ENCODE measurements at regions not wholly inside any gene's neighbourhood (a gene's known extent, or its start where the extent isn't known, plus 50 kb on each side); places are given as distances from the start of the nearest gene placed in this dataset.

DNA sequence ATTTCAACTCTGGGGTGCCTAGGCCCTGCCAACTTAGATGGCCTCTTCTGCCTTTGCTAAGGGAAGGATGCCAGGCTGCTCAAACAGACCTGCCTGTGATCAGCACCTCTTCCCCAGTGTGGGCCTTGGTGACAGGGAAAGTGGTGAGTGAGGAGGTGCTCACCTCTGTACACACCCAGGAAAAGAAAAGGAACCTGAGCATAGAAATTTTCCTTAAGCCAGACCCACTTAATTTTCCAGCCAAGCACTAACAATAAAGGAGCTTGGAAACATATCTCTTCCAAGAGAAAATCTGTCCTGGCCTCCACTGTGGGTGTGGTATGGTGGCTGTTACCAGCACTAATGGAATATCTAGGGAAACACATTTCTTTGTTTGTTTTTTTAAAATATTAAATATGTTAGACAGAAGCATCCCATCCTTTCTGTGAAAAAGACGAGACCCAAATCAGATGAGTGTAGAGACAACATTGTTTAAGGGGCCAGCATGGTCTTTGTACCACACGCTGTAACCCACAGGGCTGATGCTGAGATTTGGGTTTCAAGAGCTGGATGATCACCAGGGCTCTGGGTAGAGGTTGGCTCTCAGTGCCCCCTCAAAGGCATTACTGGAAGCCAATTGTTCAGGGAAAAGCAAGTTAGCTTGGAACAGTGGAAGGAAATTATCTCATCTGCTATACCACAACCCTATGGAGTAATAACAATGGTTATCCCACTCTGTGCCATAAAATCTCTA is 472.2 kb downstream of the INSC start:
- 69 to 71% methylated on average over 2 of the region's 2 CpGs for WGBS, 2 donors
- Histone ChIP-seq H3K27ac (no peak overlapping the region), H3K27me3 (no peaks in the 10 kb centered on the region), H3K9me3 (no peaks in the 10 kb centered on the region), H3K36me3 (no peaks in the 10 kb centered on the region), H3K4me3 (replicated peaks in 1 of 3) (no peak overlapping the region), H3K4me1 (no peaks in the 10 kb centered on the region)
- intact Hi-C loops (cut with DNase I): no loop called here
- no peak for TF ChIP-seq POLR2A (IDR thresholded peaks at IDR 0.05)
- TF ChIP-seq, protein P1, sequence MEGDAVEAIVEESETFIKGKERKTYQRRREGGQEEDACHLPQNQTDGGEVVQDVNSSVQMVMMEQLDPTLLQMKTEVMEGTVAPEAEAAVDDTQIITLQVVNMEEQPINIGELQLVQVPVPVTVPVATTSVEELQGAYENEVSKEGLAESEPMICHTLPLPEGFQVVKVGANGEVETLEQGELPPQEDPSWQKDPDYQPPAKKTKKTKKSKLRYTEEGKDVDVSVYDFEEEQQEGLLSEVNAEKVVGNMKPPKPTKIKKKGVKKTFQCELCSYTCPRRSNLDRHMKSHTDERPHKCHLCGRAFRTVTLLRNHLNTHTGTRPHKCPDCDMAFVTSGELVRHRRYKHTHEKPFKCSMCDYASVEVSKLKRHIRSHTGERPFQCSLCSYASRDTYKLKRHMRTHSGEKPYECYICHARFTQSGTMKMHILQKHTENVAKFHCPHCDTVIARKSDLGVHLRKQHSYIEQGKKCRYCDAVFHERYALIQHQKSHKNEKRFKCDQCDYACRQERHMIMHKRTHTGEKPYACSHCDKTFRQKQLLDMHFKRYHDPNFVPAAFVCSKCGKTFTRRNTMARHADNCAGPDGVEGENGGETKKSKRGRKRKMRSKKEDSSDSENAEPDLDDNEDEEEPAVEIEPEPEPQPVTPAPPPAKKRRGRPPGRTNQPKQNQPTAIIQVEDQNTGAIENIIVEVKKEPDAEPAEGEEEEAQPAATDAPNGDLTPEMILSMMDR (IDR thresholded peaks at IDR 0.05): no peak
- no peak for DNase-seq

DNA sequence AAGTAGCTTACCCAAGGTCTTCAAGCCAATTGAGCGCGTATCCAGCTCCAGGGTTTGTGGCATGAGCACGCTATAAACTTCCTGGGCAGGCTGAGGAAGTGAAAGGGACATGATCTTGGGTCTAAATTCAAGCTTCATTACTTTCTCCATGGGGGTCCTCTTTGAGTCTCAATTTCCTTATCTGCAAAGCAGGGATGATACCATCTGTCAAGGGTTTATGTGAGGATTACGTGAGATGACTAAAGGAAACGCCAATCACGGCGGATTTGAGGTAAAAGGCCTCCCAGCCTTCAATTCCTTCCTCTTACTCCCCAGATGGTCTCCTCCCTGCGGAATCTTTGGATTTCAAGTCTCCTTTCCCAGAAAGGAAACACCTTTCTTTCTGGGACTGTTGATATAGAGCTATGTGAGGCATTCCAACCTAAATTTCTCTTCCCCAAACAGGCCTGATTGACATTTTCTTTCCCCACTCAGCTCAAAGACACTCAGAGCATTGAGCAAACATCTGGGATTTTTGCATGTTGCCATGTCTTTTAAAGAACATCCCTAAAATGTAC is 474.4 kb downstream of the INSC start:
- TF ChIP-seq, protein P1 (IDR thresholded peaks at IDR 0.05): no peak
- no peak for TF ChIP-seq POLR2A (IDR thresholded peaks at IDR 0.05)
- no peaks in the 10 kb centered on the region for H3K4me1 ChIP-seq
- no peaks in the 10 kb centered on the region for H3K9me3 ChIP-seq
- no peak overlapping the region for H3K27ac ChIP-seq
- no peaks in the 10 kb centered on the region for H3K36me3 ChIP-seq
- H3K4me3 ChIP-seq (replicated peaks in 1 of 3): no peak overlapping the region
- no peaks in the 10 kb centered on the region for H3K27me3 ChIP-seq
- 79 to 83% methylated on average over 8 of the region's 8 CpGs for WGBS, 2 donors
- intact Hi-C loops (cut with DNase I): no loop called here
- DNase-seq: no peak

DNA sequence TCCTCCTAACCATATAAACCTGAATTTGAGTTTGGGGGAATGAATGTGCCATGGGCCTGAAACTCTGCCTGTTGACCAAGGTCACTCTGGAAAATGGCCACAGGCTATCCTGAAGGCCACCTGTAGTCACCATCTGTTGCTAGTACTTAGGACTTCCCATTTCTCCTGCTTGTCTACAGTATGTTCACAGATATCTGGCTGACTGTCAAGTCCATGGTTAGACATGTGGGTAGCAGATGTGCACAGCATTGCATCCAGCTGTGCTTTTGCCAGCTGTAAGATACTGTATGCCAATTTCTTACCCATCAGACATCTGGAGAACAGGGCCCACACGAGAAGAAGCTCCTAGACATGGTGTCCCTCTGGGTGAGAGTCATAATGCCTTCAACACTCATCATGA is 475.4 kb downstream of the INSC start:
- intact Hi-C loops (cut with DNase I): no loop called here

DNA sequence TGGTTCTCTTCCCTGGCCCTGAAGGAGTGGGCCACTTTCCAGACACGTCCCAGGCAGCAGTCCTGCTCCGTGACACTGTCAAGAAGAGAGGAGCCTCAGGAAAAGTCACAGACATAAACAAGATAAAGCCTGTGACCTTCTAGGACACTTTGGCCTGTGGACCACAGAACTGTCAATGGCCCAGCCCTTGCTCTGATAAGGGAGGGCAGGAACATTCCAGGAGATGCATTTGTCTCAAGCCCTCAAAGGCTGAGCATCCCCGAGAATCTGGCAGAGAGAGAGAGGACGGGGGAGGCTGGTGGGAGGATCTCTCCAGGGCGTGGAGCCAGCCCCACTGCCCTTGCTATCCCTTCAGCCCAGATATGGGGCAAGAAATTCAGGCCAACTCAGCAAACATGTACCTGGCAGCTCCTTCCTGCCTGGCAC is 476.4 kb downstream of the INSC start:
- no peaks in the 10 kb centered on the region for H3K4me1 ChIP-seq
- no peak overlapping the region for H3K4me3 ChIP-seq (replicated peaks in 1 of 3)
- no peaks in the 10 kb centered on the region for H3K36me3 ChIP-seq
- no peak overlapping the region for H3K27ac ChIP-seq
- WGBS, 2 donors: 75 to 78% methylated on average over 5 of the region's 5 CpGs
- TF ChIP-seq, protein P1 (IDR thresholded peaks at IDR 0.05): no peak
- no peak for TF ChIP-seq POLR2A (IDR thresholded peaks at IDR 0.05)
- intact Hi-C loops (cut with DNase I): no loop called here
- H3K9me3 ChIP-seq: no peaks in the 10 kb centered on the region
- no peak for DNase-seq
- H3K27me3 ChIP-seq: no peaks in the 10 kb centered on the region

More for the DNA sequence above, 475.4 kb downstream of the INSC start:
- H3K36me3 ChIP-seq: no peaks in the 10 kb centered on the region
- no peak overlapping the region for H3K27ac ChIP-seq
- H3K4me1 ChIP-seq: no peaks in the 10 kb centered on the region
- no peak for DNase-seq
- TF ChIP-seq, protein P1 (IDR thresholded peaks at IDR 0.05): no peak
- no peak for TF ChIP-seq POLR2A (IDR thresholded peaks at IDR 0.05)
- 69 to 88% methylated on average over 1 of the region's 1 CpG for WGBS, 2 donors
- no peaks in the 10 kb centered on the region for H3K27me3 ChIP-seq
- no peak overlapping the region for H3K4me3 ChIP-seq (replicated peaks in 1 of 3)
- no peaks in the 10 kb centered on the region for H3K9me3 ChIP-seq

DNA sequence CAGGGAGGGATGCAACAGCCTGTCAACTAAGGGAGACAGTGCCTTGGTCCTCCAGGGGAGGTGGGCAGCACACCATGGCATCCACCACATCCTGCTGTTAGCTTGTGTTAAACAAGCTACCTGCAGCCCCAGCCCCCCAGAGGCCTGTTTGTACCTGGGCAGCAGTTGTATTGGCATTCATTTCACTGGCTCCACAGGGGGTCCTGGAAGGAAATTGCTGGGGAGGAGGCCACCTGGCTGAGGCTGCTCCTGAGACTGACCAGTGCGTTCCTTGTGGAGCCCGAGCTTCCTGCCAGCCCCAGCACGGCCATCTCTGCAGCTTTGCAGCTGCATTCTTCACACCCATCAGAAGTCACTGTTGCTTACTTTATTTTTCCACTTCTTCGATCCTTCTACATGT is 479.9 kb downstream of the INSC start:
- Histone ChIP-seq H3K27ac (no peak overlapping the region), H3K9me3 (no peaks in the 10 kb centered on the region), H3K27me3 (no peaks in the 10 kb centered on the region), H3K4me3 (replicated peaks in 1 of 3) (no peak overlapping the region), H3K36me3 (no peaks in the 10 kb centered on the region), H3K4me1 (no peaks in the 10 kb centered on the region)
- DNase-seq: no peak
- TF ChIP-seq POLR2A (IDR thresholded peaks at IDR 0.05): no peak
- TF ChIP-seq, protein P1 (IDR thresholded peaks at IDR 0.05): no peak
- intact Hi-C loops (cut with DNase I): no loop called here
- 90 to 91% methylated on average over 4 of the region's 4 CpGs for WGBS, 2 donors
